ENCODE measurements at regions not wholly inside any gene's neighbourhood (a gene's known extent, or its start where the extent isn't known, plus 50 kb on each side); places are given as distances from the start of the nearest gene placed in this dataset.

DNA sequence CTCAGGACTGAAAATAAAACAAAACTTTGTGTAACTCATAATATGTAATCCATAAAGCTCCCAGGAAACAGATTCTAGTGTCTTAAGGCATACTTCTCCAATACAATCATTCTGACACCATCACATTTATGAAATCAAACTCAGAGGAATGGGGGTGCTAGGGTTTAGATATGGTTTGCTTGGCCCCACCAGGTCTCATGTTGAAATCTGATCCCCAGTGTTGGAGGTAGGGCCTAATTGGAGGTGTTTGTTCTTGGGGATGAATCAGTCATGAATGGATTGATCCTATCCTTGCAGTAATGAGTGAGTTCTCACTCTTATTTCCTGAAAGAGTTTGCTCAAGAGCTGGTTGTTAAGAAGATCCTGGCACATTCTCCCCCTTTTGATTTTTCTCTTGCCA is 380.9 kb downstream of the ETS1 start:
- TF ChIP-seq, protein P1, sequence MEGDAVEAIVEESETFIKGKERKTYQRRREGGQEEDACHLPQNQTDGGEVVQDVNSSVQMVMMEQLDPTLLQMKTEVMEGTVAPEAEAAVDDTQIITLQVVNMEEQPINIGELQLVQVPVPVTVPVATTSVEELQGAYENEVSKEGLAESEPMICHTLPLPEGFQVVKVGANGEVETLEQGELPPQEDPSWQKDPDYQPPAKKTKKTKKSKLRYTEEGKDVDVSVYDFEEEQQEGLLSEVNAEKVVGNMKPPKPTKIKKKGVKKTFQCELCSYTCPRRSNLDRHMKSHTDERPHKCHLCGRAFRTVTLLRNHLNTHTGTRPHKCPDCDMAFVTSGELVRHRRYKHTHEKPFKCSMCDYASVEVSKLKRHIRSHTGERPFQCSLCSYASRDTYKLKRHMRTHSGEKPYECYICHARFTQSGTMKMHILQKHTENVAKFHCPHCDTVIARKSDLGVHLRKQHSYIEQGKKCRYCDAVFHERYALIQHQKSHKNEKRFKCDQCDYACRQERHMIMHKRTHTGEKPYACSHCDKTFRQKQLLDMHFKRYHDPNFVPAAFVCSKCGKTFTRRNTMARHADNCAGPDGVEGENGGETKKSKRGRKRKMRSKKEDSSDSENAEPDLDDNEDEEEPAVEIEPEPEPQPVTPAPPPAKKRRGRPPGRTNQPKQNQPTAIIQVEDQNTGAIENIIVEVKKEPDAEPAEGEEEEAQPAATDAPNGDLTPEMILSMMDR (conservative IDR thresholded peaks at IDR 0.05; ENCODE audit: low read length): no peak
- no peak for TF ChIP-seq EZH2phosphoT487 (IDR thresholded peaks at IDR 0.05; ENCODE audit: borderline replicate concordance)
